Activated CD4-positive, alpha-beta memory T cell treated with anti-CD3 and anti-CD28 coated beads for 36 hours (primary cell): ENCODE measurements at regions not wholly inside any gene's neighbourhood (a gene's known extent, or its start where the extent isn't known, plus 50 kb on each side); places are given as distances from the start of the nearest gene placed in this dataset.

ENCODE experiments used
- CTCF ChIA-PET: fragments of 350-600 bp; sonication (Branson Sonifier 250); formaldehyde crosslinking; loops from one replicate; lab custom pipeline; 2021; ENCODE audit warnings: antibody characterized with exemption, inconsistent platforms; lab: Charles Lee
- POLR2A ChIA-PET: fragments of 350-600 bp; sonication (Branson Sonifier 250); formaldehyde crosslinking; loops from one replicate; lab custom pipeline; 2021; ENCODE audit warnings: antibody characterized with exemption; lab: Charles Lee
- DNase-seq: peaks from one replicate; pipeline ENCODE4 v3.0.0-alpha.2; 2020
- H3K27ac Mint-ChIP-seq: one replicate; pipeline ENCODE4 v1.8.0; 2021; ENCODE audit warnings: mixed read lengths
- H3K27me3 Mint-ChIP-seq: one replicate; pipeline ENCODE4 v1.8.0; 2021; ENCODE audit warnings: mixed read lengths
- H3K36me3 Mint-ChIP-seq: one replicate; pipeline ENCODE4 v1.8.0; 2021; ENCODE audit warnings: mixed read lengths
- H3K4me1 Mint-ChIP-seq: one replicate; pipeline ENCODE4 v1.8.0; 2021; ENCODE audit warnings: low read depth, mixed read lengths
- H3K4me3 Mint-ChIP-seq: one replicate; pipeline ENCODE4 v1.8.0; 2021; ENCODE audit warnings: mild to moderate bottlenecking, mixed read lengths
- H3K9me3 Mint-ChIP-seq: one replicate; pipeline ENCODE4 v1.8.0; 2021; ENCODE audit warnings: mixed read lengths
- intact Hi-C: fragments of 100-400 bp; cut with micrococcal nuclease; formaldehyde crosslinking; loops from one replicate; pipeline ENCODE4 v1.15.1; 2023

DNA sequence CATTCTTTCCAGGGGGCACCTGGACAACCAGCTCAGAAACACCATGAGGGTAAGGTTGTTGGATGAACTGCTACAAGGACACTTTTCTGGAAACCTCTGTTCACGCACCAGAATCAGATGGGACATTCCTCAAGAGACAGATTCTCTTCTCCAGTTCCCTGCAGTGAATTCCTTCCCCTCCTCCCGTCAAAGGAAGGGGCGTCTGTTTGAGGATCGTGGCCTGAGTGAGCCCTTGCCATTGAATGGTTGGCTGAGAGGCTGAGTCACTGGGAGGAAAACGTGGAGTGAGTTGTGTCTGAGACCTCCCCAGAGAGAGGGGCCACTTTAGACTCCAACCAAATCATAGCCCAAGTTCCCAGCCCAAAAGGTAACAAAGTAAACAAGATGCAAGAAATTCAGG is 79.4 kb upstream of the ZNF507 start:
- Mint-ChIP-seq H3K9me3 (no peaks in the 10 kb centered on the region), H3K27ac (no peak overlapping the region), H3K27me3 (peaks cover 18% of the 10 kb centered on the region), H3K36me3 (no peaks in the 10 kb centered on the region), H3K4me3 (no peak overlapping the region), H3K4me1 (no peaks in the 10 kb centered on the region)
- ChIA-PET CTCF (no interaction called here), POLR2A (no interaction called here)
- DNase-seq = no peak
- intact Hi-C loops = no loop called here

DNA sequence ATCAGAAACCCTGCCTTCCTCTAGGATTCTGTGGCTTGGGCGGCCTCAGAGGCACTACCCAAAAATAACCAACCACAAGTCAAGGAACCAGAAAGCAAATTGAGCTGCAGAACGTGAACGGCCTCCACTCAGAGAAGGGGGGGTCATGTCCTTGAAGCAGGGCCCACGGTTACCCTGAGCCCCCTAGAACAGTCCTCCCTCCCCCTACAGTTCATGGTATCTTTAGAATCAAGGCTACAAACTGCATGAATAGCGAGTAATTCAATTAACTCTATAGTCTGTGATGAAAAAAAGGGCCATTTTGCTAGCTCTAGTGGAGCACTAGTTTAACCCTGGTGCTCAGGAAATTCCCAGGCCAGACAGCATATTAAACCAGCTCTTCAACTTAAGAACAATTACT is 79.0 kb upstream of the ZNF507 start:
- ChIA-PET CTCF (no interaction called here), POLR2A (no interaction called here)
- Mint-ChIP-seq H3K36me3 (no peaks in the 10 kb centered on the region), H3K4me3 (no peak overlapping the region), H3K27me3 (peaks cover 19% of the 10 kb centered on the region), H3K4me1 (no peaks in the 10 kb centered on the region), H3K9me3 (no peaks in the 10 kb centered on the region), H3K27ac (no peak overlapping the region)
- intact Hi-C loops = no loop called here
- DNase-seq = no peak

DNA sequence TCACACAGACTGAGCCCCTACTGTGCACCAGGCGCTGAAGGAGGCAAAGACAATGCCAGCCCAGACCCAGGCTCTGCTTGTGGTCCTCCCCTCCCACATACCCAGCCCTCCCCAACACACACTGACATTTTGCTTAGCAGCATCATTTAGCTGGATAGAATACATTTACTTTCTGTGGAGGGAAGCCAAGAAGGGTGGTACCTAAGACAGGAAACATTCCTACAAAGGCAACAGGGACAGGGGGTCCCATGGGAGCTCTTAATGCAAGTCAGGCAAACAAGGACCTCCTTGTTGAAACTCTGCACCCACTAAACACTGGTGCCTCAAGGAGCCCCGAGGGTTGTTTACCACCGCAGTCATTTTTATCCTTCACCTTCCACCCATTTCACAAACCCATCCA is 77.0 kb upstream of the ZNF507 start:
- H3K4me3 Mint-ChIP-seq = no peak overlapping the region
- no peak overlapping the region for H3K27ac Mint-ChIP-seq
- POLR2A ChIA-PET = no interaction called here
- no peak for DNase-seq
- H3K36me3 Mint-ChIP-seq = no peaks in the 10 kb centered on the region
- CTCF ChIA-PET = no interaction called here
- H3K27me3 Mint-ChIP-seq = peaks cover 24% of the 10 kb centered on the region
- H3K9me3 Mint-ChIP-seq = no peaks in the 10 kb centered on the region
- H3K4me1 Mint-ChIP-seq = no peaks in the 10 kb centered on the region
- intact Hi-C loops = no loop called here

DNA sequence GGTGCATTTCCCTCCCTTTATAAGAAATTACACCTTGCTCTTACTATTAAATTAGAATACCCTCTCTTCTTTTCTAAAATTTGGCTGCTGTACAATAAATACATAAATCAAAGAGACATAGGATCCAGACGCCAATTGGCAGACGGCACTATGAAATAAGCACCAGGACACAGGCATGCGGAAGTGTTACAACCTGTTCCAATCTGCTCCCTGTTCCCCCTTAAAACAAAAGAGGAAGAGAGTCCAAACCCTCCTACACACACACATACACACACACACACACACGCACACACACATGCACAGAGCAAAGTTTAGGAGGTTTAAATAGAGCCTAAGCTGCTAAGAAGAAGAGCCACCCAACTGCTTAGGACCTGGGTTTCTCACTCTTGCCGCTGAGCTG is 75.6 kb upstream of the ZNF507 start:
- Mint-ChIP-seq H3K27ac (no peak overlapping the region), H3K4me1 (no peaks in the 10 kb centered on the region), H3K36me3 (no peaks in the 10 kb centered on the region), H3K9me3 (peaks cover 7% of the 10 kb centered on the region), H3K27me3 (peaks cover 32% of the 10 kb centered on the region), H3K4me3 (no peak overlapping the region)
- intact Hi-C loops = no loop called here
- no peak for DNase-seq
- ChIA-PET CTCF (no interaction called here), POLR2A (no interaction called here)

DNA sequence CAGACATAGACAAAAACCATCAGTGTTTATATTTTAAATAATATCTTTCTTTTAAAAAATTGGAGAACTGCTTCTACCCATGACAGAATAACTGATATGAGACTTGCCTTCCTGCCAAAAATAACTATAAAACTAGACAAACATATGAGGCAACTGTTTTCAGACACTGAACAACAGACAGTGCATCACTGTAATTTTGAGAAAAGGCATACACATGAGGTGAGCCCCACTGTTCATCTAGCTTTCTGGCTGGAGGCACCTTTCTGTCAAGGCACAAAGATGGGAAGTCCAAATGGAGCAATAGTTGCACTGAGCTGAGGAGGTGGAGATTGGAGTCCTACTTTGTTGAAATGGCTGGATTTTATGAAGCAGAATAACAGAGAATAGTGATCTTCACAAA is 71.9 kb upstream of the ZNF507 start:
- no peaks in the 10 kb centered on the region for H3K36me3 Mint-ChIP-seq
- no peaks in the 10 kb centered on the region for H3K4me1 Mint-ChIP-seq
- ChIA-PET CTCF (no interaction called here), POLR2A (no interaction called here)
- no peak for DNase-seq
- intact Hi-C loops = no loop called here
- H3K4me3 Mint-ChIP-seq = no peak overlapping the region
- no peak overlapping the region for H3K27ac Mint-ChIP-seq
- peaks cover 30% of the 10 kb centered on the region for H3K27me3 Mint-ChIP-seq
- H3K9me3 Mint-ChIP-seq = peaks cover 7% of the 10 kb centered on the region

DNA sequence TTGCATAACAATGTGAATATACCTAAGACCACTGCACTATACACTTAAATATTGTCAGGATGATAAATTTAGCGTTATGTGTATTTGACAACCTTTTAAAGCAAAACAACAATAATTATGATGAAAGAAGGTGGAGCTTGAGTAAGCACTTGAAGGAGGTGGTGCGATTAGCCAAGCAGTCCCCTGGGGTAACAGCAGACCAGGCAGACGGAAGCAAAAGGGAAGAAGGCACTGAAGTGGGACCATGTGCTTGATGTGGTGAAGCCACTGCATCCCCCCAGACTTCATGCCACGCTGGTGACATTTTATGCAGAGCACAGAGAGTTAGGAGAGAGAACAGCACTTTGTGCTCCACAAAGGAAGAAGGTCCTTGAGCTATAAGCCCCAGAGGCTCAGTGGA is 58.3 kb upstream of the ZNF507 start:
- no peak for DNase-seq
- intact Hi-C loops = no loop called here
- Mint-ChIP-seq H3K27ac (no peak overlapping the region), H3K27me3 (peaks cover 20% of the 10 kb centered on the region), H3K4me1 (no peaks in the 10 kb centered on the region), H3K9me3 (peaks cover 2% of the 10 kb centered on the region), H3K36me3 (no peaks in the 10 kb centered on the region), H3K4me3 (no peak overlapping the region)
- POLR2A ChIA-PET = no interaction called here
- CTCF ChIA-PET = no interaction called here

DNA sequence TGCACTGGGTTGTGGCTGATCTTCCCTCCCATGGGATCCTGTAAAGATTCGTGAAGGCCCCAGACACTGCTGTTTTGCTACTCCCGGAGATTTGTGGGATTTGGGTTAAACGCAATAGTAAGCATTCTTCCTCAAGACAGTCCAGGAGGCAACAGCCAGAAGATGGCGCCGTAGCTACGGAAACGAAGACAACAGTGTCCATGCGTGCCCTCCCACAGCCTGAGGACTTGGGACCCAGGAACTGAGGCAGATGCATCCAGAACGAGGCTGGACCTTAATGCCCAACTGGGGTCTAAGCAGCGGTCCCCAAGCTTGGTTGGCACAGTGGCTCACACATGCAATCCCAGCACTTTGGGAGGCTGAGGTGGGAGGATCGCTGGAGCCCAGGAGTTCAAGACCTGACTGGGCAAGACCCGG is 57.6 kb upstream of the ZNF507 start:
- H3K27ac Mint-ChIP-seq = no peak overlapping the region
- POLR2A ChIA-PET = no interaction called here

DNA sequence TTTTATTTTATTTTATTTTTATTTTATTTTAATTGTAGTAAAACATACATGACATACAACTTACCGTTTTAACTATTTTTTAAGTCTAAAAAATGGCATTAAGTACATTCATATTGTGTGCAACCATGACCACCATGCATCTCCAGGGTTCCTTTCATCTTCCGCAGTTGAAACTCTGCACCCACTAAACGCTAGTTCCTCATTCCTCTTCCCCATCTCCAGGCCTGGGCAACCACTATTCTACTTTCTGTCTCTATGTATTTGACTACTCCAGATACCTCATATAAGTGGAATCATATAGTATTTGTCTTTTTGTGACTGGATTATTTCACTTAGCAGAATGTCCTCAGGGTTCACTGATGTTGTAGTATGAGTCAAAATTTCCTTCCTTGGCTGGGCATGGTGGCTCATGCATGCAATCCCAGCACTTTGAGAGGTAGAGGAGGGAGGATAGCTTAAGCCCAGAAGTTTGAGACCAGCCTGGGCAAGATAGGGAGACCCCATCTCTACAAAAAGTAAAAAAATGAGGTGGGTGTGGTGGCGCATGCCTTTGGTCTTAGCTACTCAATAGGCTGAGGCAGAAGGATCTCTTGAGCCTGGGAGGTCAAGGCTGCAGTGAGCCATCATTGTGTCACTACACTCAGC is 55.7 kb upstream of the ZNF507 start:
- DNase-seq = no peak
- H3K4me1 Mint-ChIP-seq = no peaks in the 10 kb centered on the region
- intact Hi-C loops = no loop called here
- CTCF ChIA-PET = interaction anchor here (0.6 kb wide), 1 partner anchor 361 kb away, joined by 3 read pairs; no protein-coding TSS in a partner anchor
- no peaks in the 10 kb centered on the region for H3K9me3 Mint-ChIP-seq
- peaks cover 6% of the 10 kb centered on the region for H3K27me3 Mint-ChIP-seq
- H3K27ac Mint-ChIP-seq = no peak overlapping the region
- no peak overlapping the region for H3K4me3 Mint-ChIP-seq
- POLR2A ChIA-PET = no interaction called here
- H3K36me3 Mint-ChIP-seq = no peaks in the 10 kb centered on the region

More for the DNA sequence above, 57.6 kb upstream of the ZNF507 start:
- H3K9me3 Mint-ChIP-seq = no peaks in the 10 kb centered on the region
- peaks cover 18% of the 10 kb centered on the region for H3K27me3 Mint-ChIP-seq
- H3K4me3 Mint-ChIP-seq = no peak overlapping the region
- H3K36me3 Mint-ChIP-seq = no peaks in the 10 kb centered on the region
- peak; percentile 44 for DNase-seq
- H3K4me1 Mint-ChIP-seq = no peaks in the 10 kb centered on the region
- CTCF ChIA-PET = no interaction called here
- intact Hi-C loops = no loop called here

DNA sequence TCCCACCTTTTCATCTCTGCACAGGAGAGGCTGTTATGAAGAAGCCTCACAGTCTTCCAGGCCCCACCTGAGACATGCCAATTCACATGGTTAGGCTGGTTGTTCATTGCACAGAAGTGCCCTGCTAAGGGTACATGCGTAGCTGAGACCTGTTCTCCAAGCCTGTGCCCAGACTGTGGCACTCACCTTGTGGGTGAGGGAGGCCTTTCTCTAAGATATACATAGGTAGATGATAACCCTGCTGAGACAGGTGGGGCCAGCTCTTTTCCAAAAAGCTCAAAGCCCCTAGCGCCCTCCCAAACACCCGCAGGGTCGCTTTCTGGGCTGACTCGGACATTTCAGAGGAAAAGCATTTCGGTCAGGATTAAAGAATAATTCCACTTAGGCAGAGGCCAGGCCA is 53.5 kb upstream of the ZNF507 start:
- Mint-ChIP-seq H3K4me3 (no peak overlapping the region), H3K36me3 (no peaks in the 10 kb centered on the region), H3K27ac (no peak overlapping the region), H3K27me3 (peaks cover 1% of the 10 kb centered on the region), H3K4me1 (no peaks in the 10 kb centered on the region), H3K9me3 (no peaks in the 10 kb centered on the region)
- intact Hi-C loops = no loop called here
- no peak for DNase-seq
- ChIA-PET POLR2A (no interaction called here), CTCF (no interaction called here)

DNA sequence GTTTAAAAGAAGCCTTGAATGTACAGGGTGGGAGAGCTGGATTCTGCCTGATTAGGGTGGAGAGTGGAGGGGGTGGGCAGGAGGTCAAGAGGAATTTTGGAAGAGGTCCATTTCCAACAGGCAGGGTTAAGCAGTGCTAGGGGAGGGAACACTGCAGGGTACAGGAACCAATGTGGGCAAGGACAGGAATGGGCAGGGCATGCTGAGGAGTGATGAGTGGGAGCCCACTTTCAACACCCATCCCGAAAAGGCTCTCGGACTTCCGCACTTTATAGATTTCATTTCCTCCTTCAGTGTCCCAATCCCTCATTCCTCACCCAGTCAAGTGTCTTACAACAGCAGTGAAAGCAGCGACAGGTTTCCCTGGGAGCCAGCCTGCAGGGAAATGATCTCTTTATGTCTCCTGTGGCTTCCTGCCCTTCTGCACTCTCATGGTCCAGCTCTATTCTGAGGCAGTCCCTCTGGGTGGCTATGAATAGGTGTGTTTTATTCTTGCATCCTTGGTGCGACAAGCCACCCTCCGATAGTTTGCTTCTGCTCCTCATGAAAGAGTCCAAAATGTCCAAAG is 50.5 kb upstream of the ZNF507 start:
- intact Hi-C loops = no loop called here
- no peak overlapping the region for H3K4me3 Mint-ChIP-seq
- H3K27me3 Mint-ChIP-seq = peaks cover 3% of the 10 kb centered on the region
- ChIA-PET POLR2A (no interaction called here), CTCF (interaction anchor here (0.6 kb wide), 1 partner anchor 329 kb away, joined by 3 read pairs; no protein-coding TSS in a partner anchor)
- H3K4me1 Mint-ChIP-seq = no peaks in the 10 kb centered on the region
- peaks cover 5% of the 10 kb centered on the region for H3K9me3 Mint-ChIP-seq
- no peak for DNase-seq
- no peaks in the 10 kb centered on the region for H3K36me3 Mint-ChIP-seq
- no peak overlapping the region for H3K27ac Mint-ChIP-seq
